Astrocyte (in vitro differentiated cells and primary cell): ENCODE measurements at regions not wholly inside any gene's neighbourhood (a gene's known extent, or its start where the extent isn't known, plus 50 kb on each side); places are given as distances from the start of the nearest gene placed in this dataset.
A peak's percentile ranks its signal among the peaks of the same experiment; 100 is the strongest.

ENCODE experiments used
- DNase-seq: peaks from one replicate; pipeline ENCODE4 v3.0.0-alpha.2; 2010; ENCODE audit warnings: low read depth
- FAIRE-seq: peaks from 2 replicates; lab custom pipeline; 2011; peaks lifted over from hg19 to GRCh38; lab: Jason Lieb, UNC
- H2AFZ ChIP-seq: 2 replicates; pipeline ENCODE4 v1.6.0; 2012; ENCODE audit warnings: low read depth, low read length, inconsistent platforms
- H3K27ac ChIP-seq: 2 replicates; pipeline ENCODE4 v1.5.1; 2011; ENCODE audit warnings: low read depth, low read length, inconsistent platforms
- H3K27me3 ChIP-seq: 2 replicates; pipeline ENCODE4 v1.6.0; 2011; ENCODE audit warnings: low read length, inconsistent platforms; ENCODE audit not compliant: insufficient read depth
- H3K36me3 ChIP-seq: 2 replicates; pipeline ENCODE4 v1.5.1; 2011; ENCODE audit warnings: low read length, inconsistent platforms; ENCODE audit not compliant: insufficient read depth
- H3K4me1 ChIP-seq: 2 replicates; pipeline ENCODE4 v1.5.1; 2011; ENCODE audit warnings: low read length, inconsistent platforms; ENCODE audit not compliant: insufficient read depth
- H3K4me2 ChIP-seq: 2 replicates; pipeline ENCODE4 v1.6.0; 2012; ENCODE audit warnings: low read length, inconsistent platforms
- H3K4me3 ChIP-seq: 2 replicates; pipeline ENCODE4 v1.5.1; 2011; ENCODE audit warnings: low read depth, mild to moderate bottlenecking, low read length, inconsistent platforms; ENCODE audit not compliant: insufficient read depth
- H3K79me2 ChIP-seq: 2 replicates; pipeline ENCODE4 v1.6.0; 2012; ENCODE audit warnings: mild to moderate bottlenecking, low read length, inconsistent platforms; ENCODE audit not compliant: insufficient read depth
- H3K9ac ChIP-seq: 2 replicates; pipeline ENCODE4 v1.6.0; 2012; ENCODE audit warnings: mild to moderate bottlenecking, low read length, inconsistent platforms
- H3K9me3 ChIP-seq: 2 replicates; pipeline ENCODE4 v1.5.1; 2012; ENCODE audit warnings: low read depth, mild to moderate bottlenecking, low read length, inconsistent platforms; ENCODE audit not compliant: insufficient read depth
- H4K20me1 ChIP-seq: 2 replicates; pipeline ENCODE4 v1.6.0; 2012; ENCODE audit warnings: low read length, inconsistent platforms; ENCODE audit not compliant: insufficient read depth
- H3K27ac Mint-ChIP-seq: one replicate; pipeline ENCODE4 v1.8.0; 2021; ENCODE audit warnings: mild to moderate bottlenecking, mixed read lengths; ENCODE audit not compliant: unreplicated experiment
- H3K27me3 Mint-ChIP-seq: one replicate; pipeline ENCODE4 v1.8.0; 2021; ENCODE audit warnings: low read depth, mixed read lengths; ENCODE audit not compliant: unreplicated experiment
- H3K36me3 Mint-ChIP-seq: one replicate; pipeline ENCODE4 v1.8.0; 2021; ENCODE audit warnings: low read depth, mixed read lengths; ENCODE audit not compliant: unreplicated experiment
- H3K4me1 Mint-ChIP-seq: one replicate; pipeline ENCODE4 v1.8.0; 2021; ENCODE audit warnings: low read depth, mixed read lengths; ENCODE audit not compliant: unreplicated experiment
- H3K4me3 Mint-ChIP-seq: one replicate; pipeline ENCODE4 v1.8.0; 2021; ENCODE audit warnings: mild to moderate bottlenecking, moderate library complexity, mixed read lengths; ENCODE audit not compliant: unreplicated experiment
- H3K9me3 Mint-ChIP-seq: one replicate; pipeline ENCODE4 v1.8.0; 2021; ENCODE audit warnings: mild to moderate bottlenecking, mixed read lengths; ENCODE audit not compliant: unreplicated experiment
- CTCF ChIP-seq: IDR thresholded peaks from 2 replicates; pipeline ENCODE4 v1.5.1; 2011; ENCODE audit warnings: low read depth, mild to moderate bottlenecking, inconsistent platforms, low read length, moderate library complexity; ENCODE audit not compliant: insufficient read depth
- EZH2 ChIP-seq: IDR thresholded peaks from 2 replicates; pipeline ENCODE4 v1.6.1; 2012; ENCODE audit warnings: mild to moderate bottlenecking, low read length, inconsistent platforms; ENCODE audit not compliant: insufficient read depth

GRCh38 chr5:27240791-27241190, 202.4 kb upstream of the CDH9 start:
- Mint-ChIP-seq H3K9me3 (peaks cover 7% of the 10 kb centered on the region), H3K4me3 (no peak overlapping the region), H3K27me3 (no peaks in the 10 kb centered on the region), H3K36me3 (peaks cover 6% of the 10 kb centered on the region), H3K4me1 (peaks cover 37% of the 10 kb centered on the region), H3K27ac (peak overlapping the region; percentile 99)
- Histone ChIP-seq H3K4me2 (peak overlapping the region; percentile 62), H3K4me3 (no peak overlapping the region), H3K9me3 (no peaks in the 10 kb centered on the region), H4K20me1 (no peaks in the 10 kb centered on the region), H3K4me1 (peaks cover 19% of the 10 kb centered on the region), H3K27ac (peak overlapping the region; percentile 89), H3K9ac (peak overlapping the region; percentile 62), H3K36me3 (no peaks in the 10 kb centered on the region), H3K79me2 (no peaks in the 10 kb centered on the region), H3K27me3 (no peaks in the 10 kb centered on the region), H2AFZ (no peak overlapping the region)
- FAIRE-seq (no peak), DNase-seq (peak; percentile 10)
- TF ChIP-seq EZH2 = no peak
- TF ChIP-seq CTCF = no peak

- H2AFZ ChIP-seq = no peak overlapping the region
- H3K9ac ChIP-seq = no peak overlapping the region
- no peak for FAIRE-seq
- H3K79me2 ChIP-seq = no peaks in the 10 kb centered on the region
- H4K20me1 ChIP-seq = no peaks in the 10 kb centered on the region
- Mint-ChIP-seq H3K27me3 (no peaks in the 10 kb centered on the region), H3K4me3 (no peak overlapping the region), H3K36me3 (peaks cover 1% of the 10 kb centered on the region), H3K27ac (no peak overlapping the region), H3K9me3 (peaks cover 1% of the 10 kb centered on the region), H3K4me1 (peaks cover 2% of the 10 kb centered on the region)
- no peaks in the 10 kb centered on the region for H3K27me3 ChIP-seq
- peak; percentile 7 for DNase-seq
- no peak overlapping the region for H3K27ac ChIP-seq
- no peak overlapping the region for H3K4me2 ChIP-seq
- no peaks in the 10 kb centered on the region for H3K4me1 ChIP-seq
- H3K9me3 ChIP-seq = no peaks in the 10 kb centered on the region
- no peaks in the 10 kb centered on the region for H3K36me3 ChIP-seq
- H3K4me3 ChIP-seq = no peak overlapping the region
- no peak for TF ChIP-seq EZH2
- TF ChIP-seq CTCF = no peak
Observed at GRCh38 chr5:27234916-27235315, 196.5 kb upstream of the CDH9 start.

GRCh38 chr5:27221410-27221809, 183.0 kb upstream of the CDH9 start:
- Mint-ChIP-seq H3K36me3 (no peaks in the 10 kb centered on the region), H3K4me3 (no peak overlapping the region), H3K4me1 (no peaks in the 10 kb centered on the region), H3K27ac (no peak overlapping the region), H3K27me3 (no peaks in the 10 kb centered on the region), H3K9me3 (no peaks in the 10 kb centered on the region)
- FAIRE-seq (no peak), DNase-seq (no peak)
- Histone ChIP-seq H3K27me3 (no peaks in the 10 kb centered on the region), H3K4me3 (no peak overlapping the region), H4K20me1 (no peaks in the 10 kb centered on the region), H3K4me2 (no peak overlapping the region), H3K4me1 (no peaks in the 10 kb centered on the region), H3K9me3 (no peaks in the 10 kb centered on the region), H2AFZ (no peak overlapping the region), H3K9ac (no peak overlapping the region), H3K79me2 (no peaks in the 10 kb centered on the region), H3K36me3 (no peaks in the 10 kb centered on the region), H3K27ac (no peak overlapping the region)
- TF ChIP-seq EZH2 = no peak
- TF ChIP-seq CTCF = no peak
